Neutrophil (primary cell): ENCODE measurements at regions not wholly inside any gene's neighbourhood (a gene's known extent, or its start where the extent isn't known, plus 50 kb on each side); places are given as distances from the start of the nearest gene placed in this dataset.

Source experiments
- H3K27ac ChIP-seq: fragments of 200-600 bp; sonication (generic); 2 replicates; pipeline ENCODE4 v1.5.1; 2016; ENCODE audit warnings: mild to moderate bottlenecking, moderate library complexity
- H3K27me3 ChIP-seq: fragments of 200-600 bp; sonication (generic); 2 replicates; pipeline ENCODE4 v1.6.0; 2016; ENCODE audit warnings: mild to moderate bottlenecking
- H3K36me3 ChIP-seq: fragments of 200-600 bp; sonication (generic); 2 replicates; pipeline ENCODE4 v1.5.1; 2017
- H3K4me1 ChIP-seq, 2 experiments: fragments of 200-600 bp in 1 of 2; sonication (generic) in 1 of 2; 1 replicate in 1 of 2; 2 replicates in 1 of 2; pipeline versions ENCODE4 v1.5.1 to v1.6.1; 2013 to 2016; ENCODE audit warnings: low read depth in 1 of 2, low read length in 1 of 2, mild to moderate bottlenecking in 1 of 2, moderate library complexity in 1 of 2; ENCODE audit not compliant: control insufficient read depth in 1 of 2, insufficient read depth in 1 of 2
- H3K4me3 ChIP-seq, 2 experiments: fragments of 200-600 bp in 1 of 2; sonication (generic) in 1 of 2; 1 replicate in 1 of 2; 2 replicates in 1 of 2; pipeline ENCODE4 v1.5.1; 2013 to 2016; ENCODE audit warnings: low read depth in 1 of 2, low read length in 1 of 2, mild to moderate bottlenecking in 1 of 2, moderate library complexity in 1 of 2
- H3K9me3 ChIP-seq: fragments of 200-600 bp; sonication (generic); 2 replicates; pipeline ENCODE4 v1.5.1; 2016
- CTCF ChIP-seq: fragments of 200-600 bp; sonication (generic); IDR thresholded peaks from 2 replicates; pipeline ENCODE4 v1.5.1; 2016; ENCODE audit warnings: antibody characterized with exemption

GRCh38 chr3:41126961-41127360 is 72.3 kb upstream of the CTNNB1 start:
- Histone ChIP-seq H3K9me3 (no peaks in the 10 kb centered on the region), H3K36me3 (no peaks in the 10 kb centered on the region), H3K4me1 (no peaks in the 10 kb centered on the region), H3K27me3 (no peaks in the 10 kb centered on the region), H3K27ac (no peak overlapping the region), H3K4me3 (no peak overlapping the region)
- TF ChIP-seq CTCF = no peak

DNA sequence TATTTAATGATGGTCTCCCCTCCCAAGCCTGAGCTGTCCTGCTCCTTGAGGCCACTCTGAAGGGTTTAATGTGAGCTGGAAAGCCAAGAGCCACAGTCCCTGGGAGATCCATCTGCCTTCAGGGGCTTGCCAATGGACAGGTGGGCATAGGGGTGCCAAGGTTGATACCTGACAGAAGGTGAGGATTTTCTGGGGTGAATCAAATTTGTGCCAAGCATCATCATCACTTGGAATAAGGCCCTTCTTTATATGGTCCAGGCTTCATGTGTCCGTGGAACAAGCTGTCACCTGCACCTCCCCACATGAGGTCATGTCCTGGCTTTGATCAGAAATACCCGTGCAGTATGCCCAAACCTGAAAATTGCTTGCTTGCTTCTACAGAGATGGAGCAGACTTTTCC is 71.9 kb upstream of the CTNNB1 start:
- no peaks in the 10 kb centered on the region for H3K9me3 ChIP-seq
- no peaks in the 10 kb centered on the region for H3K4me1 ChIP-seq
- H3K27ac ChIP-seq = no peak overlapping the region
- TF ChIP-seq CTCF = no peak
- no peak overlapping the region for H3K4me3 ChIP-seq
- no peaks in the 10 kb centered on the region for H3K36me3 ChIP-seq
- no peaks in the 10 kb centered on the region for H3K27me3 ChIP-seq

DNA sequence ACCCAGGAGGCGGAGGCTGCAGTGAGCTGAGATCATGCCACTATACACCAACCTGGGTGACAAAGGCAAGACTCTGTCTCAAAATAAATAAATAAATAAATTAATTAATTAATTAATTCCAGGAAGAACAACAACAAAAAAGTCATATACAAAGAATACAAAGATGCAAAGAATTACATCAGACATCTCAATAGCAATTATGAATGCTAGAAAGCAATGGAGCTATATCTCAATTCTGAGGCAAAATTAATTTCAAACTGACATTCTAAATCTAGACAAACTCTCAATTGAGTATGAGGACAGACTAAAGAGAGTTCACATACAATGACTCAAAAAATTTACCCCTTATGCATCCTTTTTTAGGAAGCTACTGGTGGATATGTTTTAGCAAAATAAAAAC is 69.6 kb upstream of the CTNNB1 start:
- no peak overlapping the region for H3K4me3 ChIP-seq
- H3K27me3 ChIP-seq = no peaks in the 10 kb centered on the region
- no peak for TF ChIP-seq CTCF
- H3K9me3 ChIP-seq = no peaks in the 10 kb centered on the region
- no peak overlapping the region for H3K27ac ChIP-seq
- no peaks in the 10 kb centered on the region for H3K4me1 ChIP-seq
- H3K36me3 ChIP-seq = no peaks in the 10 kb centered on the region

DNA sequence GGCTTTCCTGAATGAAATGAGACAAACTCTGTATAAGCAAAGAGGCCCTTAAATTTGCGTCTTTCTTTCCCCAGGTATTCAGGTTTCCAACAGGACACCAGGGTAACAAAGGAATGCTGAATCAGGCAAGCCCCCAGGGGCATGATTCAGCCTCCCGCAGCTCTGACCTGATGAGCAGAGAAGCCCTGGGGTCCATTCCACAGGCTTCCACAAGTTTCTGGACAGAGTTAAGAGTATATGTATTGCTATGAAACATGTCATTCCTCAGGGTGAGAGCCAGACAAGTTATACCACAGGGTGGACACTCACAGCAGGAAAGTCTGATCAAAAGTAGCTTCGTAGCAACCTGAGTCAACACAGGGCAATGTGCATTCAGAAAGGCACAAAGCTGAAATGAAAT is 68.1 kb upstream of the CTNNB1 start:
- Histone ChIP-seq H3K27ac (no peak overlapping the region), H3K4me3 (no peak overlapping the region), H3K27me3 (no peaks in the 10 kb centered on the region), H3K36me3 (no peaks in the 10 kb centered on the region), H3K4me1 (no peaks in the 10 kb centered on the region), H3K9me3 (no peaks in the 10 kb centered on the region)
- TF ChIP-seq CTCF = no peak

GRCh38 chr3:41137686-41138111 is 61.6 kb upstream of the CTNNB1 start:
- Histone ChIP-seq H3K27me3 (no peaks in the 10 kb centered on the region), H3K36me3 (no peaks in the 10 kb centered on the region), H3K4me1 (peaks cover 0 to 4% of the 10 kb centered on the region in 2 experiments), H3K27ac (no peak overlapping the region), H3K4me3 (no peak overlapping the region), H3K9me3 (no peaks in the 10 kb centered on the region)
- TF ChIP-seq CTCF = no peak

DNA sequence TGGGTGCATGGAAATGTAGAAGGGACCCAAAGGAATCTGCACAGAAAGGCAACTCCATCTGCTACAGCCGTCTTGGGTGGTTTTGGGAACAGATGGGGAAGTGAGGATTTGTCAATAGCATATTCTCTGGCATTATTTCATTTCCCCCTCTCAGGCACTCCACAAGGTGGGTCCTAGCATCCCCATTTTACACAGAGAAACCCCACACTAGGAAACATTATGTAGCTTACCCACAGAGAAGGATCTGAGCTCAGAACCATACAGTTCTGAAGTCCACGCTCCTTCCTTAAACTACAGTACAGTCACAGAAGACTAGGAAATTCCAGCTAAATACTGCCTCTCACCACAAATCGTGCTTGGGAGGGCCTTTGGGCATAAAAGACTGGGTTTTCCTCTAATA is 61.2 kb upstream of the CTNNB1 start:
- peaks cover 2% of the 10 kb centered on the region for H3K27me3 ChIP-seq
- H3K27ac ChIP-seq = no peak overlapping the region
- no peaks in the 10 kb centered on the region for H3K36me3 ChIP-seq
- no peaks in the 10 kb centered on the region for H3K9me3 ChIP-seq
- peaks cover 0 to 4% of the 10 kb centered on the region in 2 experiments for H3K4me1 ChIP-seq
- no peak overlapping the region for H3K4me3 ChIP-seq
- no peak for TF ChIP-seq CTCF
